Liver (tissue), 3 donors: ENCODE measurements at regions not wholly inside any gene's neighbourhood (a gene's known extent, or its start where the extent isn't known, plus 50 kb on each side); places are given as distances from the start of the nearest gene placed in this dataset.

Source experiments
- ATF3 ChIP-seq: IDR thresholded peaks from 2 replicates; pipeline ENCODE4 v1.6.1; 2016; ENCODE audit warnings: antibody characterized with exemption
- CTCF ChIP-seq: fragments of 150-350 bp; IDR thresholded peaks from 2 replicates; pipeline ENCODE4 v1.5.1; 2017; ENCODE audit warnings: improper control_type of control experiment, low read depth, low read length; ENCODE audit not compliant: missing input control
- EGR1 ChIP-seq, 2 donors: IDR thresholded peaks; 2 replicates each; pipeline ENCODE4 v1.6.1; 2016 to 2018; ENCODE audit warnings: antibody characterized with exemption in 2 of 2, low read depth in 2 of 2
- GABPA ChIP-seq, 2 donors: IDR thresholded peaks in 1 of 2; conservative IDR thresholded peaks in 1 of 2; 2 replicates each; pipeline ENCODE4 v1.6.1; 2016; ENCODE audit warnings: antibody characterized with exemption in 2 of 2, mild to moderate bottlenecking in 1 of 2, moderate library complexity in 1 of 2
- JUND ChIP-seq, 2 donors: IDR thresholded peaks; 2 replicates each; pipeline ENCODE4 v1.6.1; 2016; ENCODE audit warnings: antibody characterized with exemption in 2 of 2
- MAX ChIP-seq: IDR thresholded peaks from 2 replicates; pipeline ENCODE4 v1.6.1; 2016; ENCODE audit warnings: antibody characterized with exemption
- RAD21 ChIP-seq, 2 donors: IDR thresholded peaks; 2 replicates each; pipeline ENCODE4 v1.6.1; 2016; ENCODE audit warnings: antibody characterized with exemption in 2 of 2, mild to moderate bottlenecking in 2 of 2
- RXRA ChIP-seq, 2 donors: IDR thresholded peaks; 2 replicates each; pipeline ENCODE4 v1.6.1; 2017 to 2018; ENCODE audit warnings: antibody characterized with exemption in 2 of 2, mild to moderate bottlenecking in 1 of 2
- SP1 ChIP-seq: IDR thresholded peaks from 2 replicates; pipeline ENCODE4 v1.6.1; 2018; ENCODE audit warnings: antibody characterized with exemption, mild to moderate bottlenecking
- TAF1 ChIP-seq: conservative IDR thresholded peaks from 2 replicates; pipeline ENCODE4 v1.6.1; 2016; ENCODE audit warnings: antibody characterized with exemption, mild to moderate bottlenecking
- YY1 ChIP-seq: IDR thresholded peaks from 2 replicates; pipeline ENCODE4 v1.6.1; 2016; ENCODE audit warnings: antibody characterized with exemption, mild to moderate bottlenecking
- ZBTB33 ChIP-seq: IDR thresholded peaks from 2 replicates; pipeline ENCODE4 v1.6.1; 2016; ENCODE audit warnings: antibody characterized with exemption
- donor health status: healthy.
- donor health status: healthy.

GRCh38 chr11:69393865-69394233 is 87.6 kb upstream of the LINC01488 start:
- TF ChIP-seq CTCF (no peak), ZBTB33 (no peak), ATF3 (no peak), MAX (no peak), RAD21 (IDR thresholded peaks at IDR 0.05) (no peak), SP1 (no peak), YY1 (no peak), JUND (IDR thresholded peaks at IDR 0.05) (no peak), EGR1 (IDR thresholded peaks at IDR 0.05; ENCODE audit: low read depth in 2 of 2) (no peak), GABPA (IDR thresholded peaks at IDR 0.05 in 1 of 2, conservative IDR thresholded peaks at IDR 0.05 in 1 of 2) (no peak), TAF1 (no peak), RXRA (IDR thresholded peaks at IDR 0.05) (no peak)
